NCI-H1092 treated with DMSO at 0.1 percent for 48 hours (cell line): ENCODE measurements at regions not wholly inside any gene's neighbourhood (a gene's known extent, or its start where the extent isn't known, plus 50 kb on each side); places are given as distances from the start of the nearest gene placed in this dataset.
"Not testable (repeated sequence)": the region's sequence is repeated elsewhere in the genome, so short reads cannot be mapped to it uniquely, and the experiment has no call there.

ENCODE experiments used
- DNase-seq: peaks from one replicate; lab custom pipeline; 2025; lab: John Stamatoyannopoulos, UW

DNA sequence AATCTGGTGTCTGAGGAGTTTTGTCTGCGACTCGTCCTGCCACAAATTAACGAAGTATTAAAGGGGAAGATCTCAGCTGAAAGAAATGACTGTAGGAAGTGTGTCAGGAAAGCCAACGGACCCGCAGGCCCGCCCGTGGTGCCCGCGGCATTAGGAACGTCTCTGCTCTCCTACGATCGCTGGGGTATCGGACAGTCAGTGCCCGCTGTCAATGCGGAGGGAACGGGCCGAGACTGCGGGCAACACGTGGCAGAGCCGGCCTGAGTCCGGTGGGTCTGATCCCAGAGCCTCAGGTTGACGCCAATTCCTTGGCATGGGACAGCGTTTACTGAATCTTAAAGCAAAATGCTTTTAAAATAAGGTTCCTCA is 128.7 kb downstream of the KBTBD2 start:
- DNase-seq, result no peak

DNA sequence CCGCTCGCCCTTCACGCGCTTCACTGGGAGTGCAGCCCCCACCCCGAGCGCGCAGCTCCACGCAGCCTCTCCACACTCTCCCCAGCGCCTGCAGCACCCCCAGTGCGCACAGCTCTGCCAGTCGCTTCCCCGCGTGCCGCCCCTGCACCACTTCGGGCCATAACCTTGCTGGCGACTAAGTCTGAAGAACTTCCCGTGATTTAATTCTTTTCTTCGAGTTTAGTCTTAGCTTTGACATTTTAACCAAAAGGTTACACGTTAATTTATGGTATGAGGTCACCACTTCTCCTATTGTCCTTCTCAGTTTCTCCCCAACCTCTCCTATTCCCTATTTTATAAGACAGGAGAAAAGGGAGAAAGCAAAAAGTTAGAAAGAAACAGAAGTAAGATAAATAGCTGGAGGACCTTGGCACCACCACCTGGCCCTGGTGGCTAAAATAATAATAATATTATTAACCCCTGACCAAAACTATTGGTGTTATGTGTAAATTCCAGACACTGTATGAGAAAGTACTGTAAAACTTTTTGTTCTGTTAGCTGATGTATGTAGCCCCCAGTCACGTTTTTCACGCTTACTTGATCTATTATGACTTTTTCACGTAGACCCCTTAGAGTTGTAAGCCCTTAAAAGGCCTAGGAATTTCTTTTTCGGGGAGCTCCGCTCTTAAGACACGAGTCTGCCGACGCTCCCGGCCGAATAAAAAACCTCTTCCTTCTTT is 129.2 kb downstream of the KBTBD2 start:
- not testable (repeated sequence) for DNase-seq

GRCh38 chr7:32761451-32762205 is 129.9 kb downstream of the KBTBD2 start:
- DNase-seq, result no peak

- DNase-seq, result not testable (repeated sequence)
These were observed 130.8 kb downstream of the KBTBD2 start for GRCh38 chr7:32760755-32761154.

GRCh38 chr7:32759859-32760258 is 131.7 kb downstream of the KBTBD2 start:
- DNase-seq, result not testable (repeated sequence)

DNA sequence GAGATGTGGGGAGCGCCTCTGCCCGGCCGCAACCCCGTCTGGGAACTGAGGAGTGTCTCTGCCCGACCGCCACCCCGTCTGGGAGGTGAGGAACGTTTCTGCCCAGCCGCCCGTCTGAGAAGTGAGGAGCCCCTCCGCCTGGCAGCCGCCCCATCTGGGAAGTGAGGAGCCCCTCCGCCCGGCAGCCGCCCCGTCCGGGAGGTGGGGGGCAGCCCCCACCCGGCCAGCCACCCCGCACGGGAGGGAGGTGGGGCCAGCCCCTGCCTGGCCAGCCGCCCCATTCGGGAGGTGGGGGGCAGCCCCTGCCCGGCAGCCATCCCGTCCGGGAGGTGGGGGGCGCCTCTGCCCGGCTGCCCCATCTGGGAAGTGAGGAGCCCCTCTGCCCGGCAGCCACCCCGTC is 137.7 kb downstream of the KBTBD2 start:
- DNase-seq, result not testable (repeated sequence)

DNA sequence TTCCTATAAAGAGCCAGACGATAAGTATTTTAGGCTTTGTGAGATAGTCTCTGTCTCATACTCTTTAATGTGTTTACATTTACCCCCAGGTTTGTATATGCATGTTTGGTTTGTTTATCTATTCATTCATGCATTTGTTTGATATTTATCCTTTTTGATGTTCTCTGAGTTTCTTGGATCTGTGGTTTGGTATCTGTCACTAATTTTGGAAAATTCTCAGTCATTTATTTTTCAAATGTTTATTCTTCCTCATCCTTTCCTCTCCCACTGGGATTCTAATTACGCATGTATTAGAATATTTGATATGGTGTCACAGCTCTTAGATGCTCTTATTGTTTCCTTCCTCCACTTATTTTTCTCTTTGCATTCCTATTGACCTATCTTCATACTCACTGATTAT is 143.2 kb downstream of the KBTBD2 start:
- not testable (repeated sequence) for DNase-seq

- not testable (repeated sequence) for DNase-seq
These were observed 144.0 kb downstream of the KBTBD2 start for GRCh38 chr7:32747443-32748148.

- DNase-seq, result not testable (repeated sequence)
These were observed 149.6 kb downstream of the KBTBD2 start for GRCh38 chr7:32741853-32742476.

DNA sequence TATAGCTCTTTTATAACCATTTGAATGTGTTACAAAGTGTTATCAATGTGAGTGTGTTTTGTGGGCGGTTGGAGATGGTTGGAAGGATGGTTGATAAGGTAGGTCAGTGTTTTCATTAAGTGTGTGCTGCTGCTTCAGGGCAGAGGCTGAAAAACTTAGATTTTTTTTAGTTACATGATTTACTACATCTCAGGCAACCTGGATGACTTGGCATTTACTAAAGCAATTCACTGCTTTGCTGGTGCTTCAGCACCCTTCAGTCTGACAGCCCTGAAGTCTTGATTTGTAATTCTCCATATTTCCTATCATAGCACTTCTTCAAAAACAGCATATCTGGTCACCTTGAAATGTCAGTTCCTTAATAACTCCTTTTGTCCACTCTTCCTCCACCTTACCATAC is 151.8 kb downstream of the KBTBD2 start:
- DNase-seq, result not testable (repeated sequence)

- DNase-seq, result not testable (repeated sequence)
These were observed 153.2 kb downstream of the KBTBD2 start for GRCh38 chr7:32738390-32738789.

DNA sequence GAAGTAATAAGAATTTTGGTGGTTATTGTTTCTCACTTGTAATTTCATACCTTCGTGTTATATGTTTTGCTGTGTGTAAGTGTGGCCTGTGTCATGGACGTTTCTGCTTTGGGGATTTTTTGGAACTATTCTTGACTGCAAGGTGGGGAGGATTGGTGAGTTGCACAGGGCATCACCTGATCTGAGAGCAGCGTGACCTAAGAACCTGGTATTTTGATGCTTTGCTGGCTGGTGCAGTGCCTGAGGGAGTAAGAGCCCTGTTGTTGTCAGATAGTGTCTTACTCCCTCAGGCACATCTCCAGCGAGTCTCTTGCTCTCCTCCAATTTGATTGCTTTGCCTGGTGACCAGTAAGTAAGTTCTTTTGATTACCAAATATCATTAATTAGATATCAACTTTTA is 158.8 kb downstream of the KBTBD2 start:
- not testable (repeated sequence) for DNase-seq

- not testable (repeated sequence) for DNase-seq
These were observed 162.3 kb downstream of the KBTBD2 start for GRCh38 chr7:32729335-32729675.

- DNase-seq, result peak; percentile 66
These were observed 162.9 kb downstream of the KBTBD2 start for GRCh38 chr7:32728412-32729334.

DNA sequence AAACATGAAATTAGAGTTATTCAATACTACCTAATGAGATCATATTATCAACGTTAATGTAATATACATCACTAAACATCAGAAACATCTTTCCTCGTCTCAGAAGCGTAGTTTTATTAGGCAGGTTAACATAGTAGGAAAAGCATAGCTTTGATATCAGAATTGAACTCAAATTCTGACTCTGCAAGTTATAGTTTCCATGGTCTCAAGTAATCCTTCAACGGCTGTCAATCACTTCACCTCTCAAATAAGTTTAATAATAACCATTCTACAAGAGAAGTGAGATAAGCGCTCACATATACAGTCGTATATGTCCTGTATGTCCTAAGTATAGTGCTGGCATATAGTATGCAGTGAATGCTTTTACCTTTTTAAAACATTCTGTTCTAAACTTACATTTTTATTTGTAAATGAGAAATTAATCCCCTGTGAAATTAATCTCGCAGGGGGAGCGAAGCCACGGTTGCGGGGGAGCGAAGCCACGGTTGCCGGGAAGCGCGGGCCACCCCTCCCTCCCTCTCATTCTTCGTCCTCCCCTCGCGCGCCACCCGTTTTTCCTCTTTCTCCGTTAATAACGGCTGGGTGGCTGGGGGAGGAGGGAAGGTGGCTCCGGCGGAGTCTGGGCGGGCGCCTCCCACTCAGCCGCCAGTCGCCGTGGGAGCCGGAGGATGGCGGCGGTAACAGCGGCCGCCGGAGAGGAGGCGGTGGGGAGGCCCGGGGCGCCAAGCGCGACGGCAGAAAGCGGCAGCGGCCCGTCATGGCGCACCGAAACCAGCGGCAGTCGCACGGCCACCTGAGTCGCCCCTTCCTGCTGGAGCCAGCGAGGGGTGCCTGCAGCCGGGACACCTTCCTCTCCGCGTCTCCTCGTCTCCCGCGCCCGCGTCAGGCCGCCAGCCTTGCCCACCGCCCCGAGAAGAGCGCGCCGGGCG is 163.8 kb downstream of the KBTBD2 start:
- DNase-seq, result peak; percentile 81

GRCh38 chr7:32722837-32723236 is 168.7 kb downstream of the KBTBD2 start:
- DNase-seq, result not testable (repeated sequence)

DNA sequence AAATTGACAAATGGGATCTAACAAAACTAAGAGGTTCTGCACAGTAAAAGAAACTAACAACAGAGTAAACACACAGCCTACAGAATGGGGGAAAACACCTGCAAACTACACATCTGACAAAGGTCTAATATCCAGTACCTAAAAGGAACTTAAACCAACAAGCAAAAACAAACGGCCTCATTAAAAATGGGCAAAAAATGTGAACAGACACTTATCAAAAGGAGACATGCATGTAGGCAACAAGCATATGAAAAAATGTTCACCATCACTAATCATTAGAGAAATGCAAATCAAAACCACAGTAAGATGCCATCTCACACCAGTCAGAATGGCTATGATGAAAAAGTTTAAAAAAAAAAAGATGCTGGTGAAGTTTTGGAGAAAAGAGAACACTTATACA is 197.4 kb downstream of the KBTBD2 start:
- DNase-seq, result no peak

GRCh38 chr7:32691965-32692815 is 196.9 kb downstream of the AVL9 start:
- DNase-seq, result not testable (repeated sequence)

GRCh38 chr7:32688092-32688491 is 192.8 kb downstream of the AVL9 start:
- not testable (repeated sequence) for DNase-seq
